LNCAP (cell line): ENCODE measurements at regions not wholly inside any gene's neighbourhood (a gene's known extent, or its start where the extent isn't known, plus 50 kb on each side); places are given as distances from the start of the nearest gene placed in this dataset.

Source experiments
- CTCF ChIP-seq: fragments of 450-650 bp; IDR thresholded peaks from 2 replicates; pipeline ENCODE4 v1.5.1; 2017; ENCODE audit warnings: mild to moderate bottlenecking

- no peak for TF ChIP-seq CTCF
Measured at GRCh38 chr6:84897988-84898594, 133.7 kb upstream of the TBX18 start.

- no peak for TF ChIP-seq CTCF
Measured at GRCh38 chr6:84897011-84897410, 132.6 kb upstream of the TBX18 start.

DNA sequence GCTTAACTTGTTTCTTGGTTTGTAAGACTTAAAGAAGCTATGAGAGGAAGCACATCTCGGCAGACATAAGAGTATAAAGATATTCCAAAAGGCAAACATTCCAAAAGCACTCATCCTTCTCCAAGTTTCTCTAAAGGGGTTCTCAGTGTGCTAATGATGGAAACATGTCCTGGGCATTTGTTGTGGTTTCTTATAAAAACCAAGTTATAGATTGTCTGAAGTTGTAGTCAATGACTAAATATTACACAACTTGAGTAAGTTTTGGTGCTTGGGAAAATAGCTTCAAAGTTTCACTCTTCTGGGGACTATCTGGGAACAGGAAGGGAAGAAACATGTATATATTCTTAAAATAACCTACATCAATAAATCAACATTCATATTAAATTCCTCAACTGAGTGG, 128.3 kb upstream of the TBX18 start:
- TF ChIP-seq CTCF: no peak

DNA sequence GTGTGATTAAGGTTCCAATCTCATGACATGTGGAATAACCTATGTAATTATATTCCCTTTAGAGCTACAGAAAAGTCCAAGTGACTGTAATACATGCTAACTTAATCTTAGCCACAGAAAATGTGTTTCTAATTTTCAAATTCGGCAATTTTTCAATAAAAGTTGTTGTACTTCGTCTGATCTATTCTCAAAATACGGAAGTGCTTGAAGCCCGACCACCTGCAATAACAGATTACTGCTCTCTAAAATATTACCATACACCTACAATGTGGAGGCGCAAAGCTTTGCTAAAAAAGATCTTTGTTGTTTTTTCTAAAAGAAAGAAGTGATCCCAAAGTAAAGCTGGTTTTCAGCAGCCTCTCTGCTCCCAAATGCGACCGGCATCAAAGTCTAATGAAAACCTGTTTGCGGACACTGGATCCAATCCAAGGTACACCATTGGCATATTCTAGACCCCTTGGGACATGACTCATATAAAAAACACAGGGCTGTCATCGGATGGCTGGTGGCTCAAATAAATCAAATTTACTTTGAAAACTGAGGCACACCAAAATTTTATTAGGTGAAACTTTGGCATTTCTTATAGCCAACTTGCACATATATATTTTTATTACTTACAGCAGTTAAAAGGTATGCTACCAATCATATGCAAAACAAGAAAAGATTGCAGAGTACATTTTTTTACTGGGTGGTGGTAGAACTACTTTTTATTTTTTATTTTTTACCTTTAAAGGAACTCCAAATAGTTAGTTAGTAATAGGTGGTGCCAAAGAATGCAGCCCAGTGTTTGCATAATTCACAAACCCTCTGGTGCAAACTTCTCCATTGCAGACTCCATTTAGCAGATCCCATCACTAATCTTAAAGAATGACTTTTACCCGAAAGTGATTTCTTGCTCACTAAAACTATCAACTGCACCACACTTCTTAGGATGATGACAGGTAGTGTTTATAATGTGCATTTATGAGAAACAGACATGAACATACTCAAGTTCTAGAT, 118.7 kb upstream of the TBX18 start:
- no peak for TF ChIP-seq CTCF

DNA sequence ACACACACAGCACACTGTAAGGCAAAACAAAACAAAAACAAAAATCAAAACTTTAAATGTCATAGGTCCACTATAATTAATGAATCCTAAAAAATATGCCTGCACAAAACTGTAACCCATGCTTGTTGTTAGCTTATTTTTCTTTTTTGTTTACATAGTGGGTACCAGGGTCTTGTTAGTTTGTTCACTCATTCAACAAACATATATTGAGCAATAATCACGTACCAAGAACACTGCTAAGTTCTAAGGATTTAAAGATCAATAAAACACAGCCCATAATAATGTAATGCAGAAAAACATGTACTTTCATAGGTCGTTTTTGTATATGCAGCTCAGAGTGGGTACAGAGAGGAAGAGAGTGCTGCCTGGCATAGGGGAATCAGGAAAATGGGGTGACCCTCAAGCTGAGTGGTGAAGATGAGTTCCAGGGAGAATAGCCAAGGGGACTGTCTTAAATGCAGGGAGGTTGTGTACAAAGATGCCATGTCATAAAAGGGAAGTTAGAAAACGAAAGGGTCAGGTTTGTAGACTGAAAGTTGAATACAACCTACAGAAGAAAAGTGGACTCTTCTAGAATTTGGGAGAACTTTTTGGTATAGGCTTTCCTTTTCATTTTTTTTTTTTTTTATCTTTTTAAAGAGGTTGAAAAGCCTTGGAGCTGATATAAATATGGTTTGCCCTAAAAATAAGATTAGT, 113.3 kb upstream of the TBX18 start:
- no peak for TF ChIP-seq CTCF

- TF ChIP-seq CTCF: no peak
Measured at GRCh38 chr6:84876723-84877514, 112.5 kb upstream of the TBX18 start.
